ENCODE measurements at regions not wholly inside any gene's neighbourhood (a gene's known extent, or its start where the extent isn't known, plus 50 kb on each side); places are given as distances from the start of the nearest gene placed in this dataset.

DNA sequence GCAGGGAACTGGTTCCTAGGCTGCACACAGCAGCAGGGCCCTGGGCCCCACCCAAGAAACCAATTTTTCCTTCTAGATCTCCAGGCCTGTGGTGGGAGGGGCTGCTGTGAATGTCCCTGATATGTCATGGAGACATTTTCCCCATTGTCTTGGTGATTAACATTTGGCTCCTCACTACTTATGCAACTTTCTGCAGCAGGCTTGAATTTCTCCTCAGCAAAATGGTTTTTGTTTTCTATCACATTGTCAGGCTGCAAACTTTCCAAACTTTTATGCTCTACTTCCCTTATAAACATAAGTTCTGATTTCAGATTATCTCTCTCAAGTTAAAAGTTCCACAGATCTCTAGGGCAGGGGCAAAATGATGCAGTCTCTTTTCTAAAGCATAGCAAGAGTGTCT, 310.2 kb upstream of the PCDH20 start:
- H3K79me2 ChIP-seq (ENCODE audit: insufficient read depth, low read length), result no peaks in the 10 kb centered on the region
- no peaks in the 10 kb centered on the region for H3K9me3 ChIP-seq (ENCODE audit: insufficient read depth, low read length)
- TF ChIP-seq EZH2phosphoT487 (conservative IDR thresholded peaks at IDR 0.05; ENCODE audit: low read length), result no peak
- TF ChIP-seq, protein P1, sequence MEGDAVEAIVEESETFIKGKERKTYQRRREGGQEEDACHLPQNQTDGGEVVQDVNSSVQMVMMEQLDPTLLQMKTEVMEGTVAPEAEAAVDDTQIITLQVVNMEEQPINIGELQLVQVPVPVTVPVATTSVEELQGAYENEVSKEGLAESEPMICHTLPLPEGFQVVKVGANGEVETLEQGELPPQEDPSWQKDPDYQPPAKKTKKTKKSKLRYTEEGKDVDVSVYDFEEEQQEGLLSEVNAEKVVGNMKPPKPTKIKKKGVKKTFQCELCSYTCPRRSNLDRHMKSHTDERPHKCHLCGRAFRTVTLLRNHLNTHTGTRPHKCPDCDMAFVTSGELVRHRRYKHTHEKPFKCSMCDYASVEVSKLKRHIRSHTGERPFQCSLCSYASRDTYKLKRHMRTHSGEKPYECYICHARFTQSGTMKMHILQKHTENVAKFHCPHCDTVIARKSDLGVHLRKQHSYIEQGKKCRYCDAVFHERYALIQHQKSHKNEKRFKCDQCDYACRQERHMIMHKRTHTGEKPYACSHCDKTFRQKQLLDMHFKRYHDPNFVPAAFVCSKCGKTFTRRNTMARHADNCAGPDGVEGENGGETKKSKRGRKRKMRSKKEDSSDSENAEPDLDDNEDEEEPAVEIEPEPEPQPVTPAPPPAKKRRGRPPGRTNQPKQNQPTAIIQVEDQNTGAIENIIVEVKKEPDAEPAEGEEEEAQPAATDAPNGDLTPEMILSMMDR (IDR thresholded peaks at IDR 0.05; ENCODE audit: insufficient read depth, low read length, poor library complexity, severe bottlenecking), result no peak
- H3K9me2 ChIP-seq (replicated peaks; ENCODE audit: insufficient read depth, low read length), result no peaks in the 10 kb centered on the region
- H3F3A ChIP-seq (ENCODE audit: insufficient read depth), result no peaks in the 10 kb centered on the region
- H3K27ac ChIP-seq (ENCODE audit: low read depth, low read length), result no peak overlapping the region
- H4K20me1 ChIP-seq (ENCODE audit: low read depth, low read length), result no peaks in the 10 kb centered on the region
- no peaks in the 10 kb centered on the region for H3K36me3 ChIP-seq (ENCODE audit: low read length)
- no peak overlapping the region for H3K4me2 ChIP-seq (ENCODE audit: low read depth, low read length, poor library complexity, severe bottlenecking)
- H3K27me3 ChIP-seq (ENCODE audit: low read length), result no peaks in the 10 kb centered on the region
- no peak overlapping the region for H2AFZ ChIP-seq (ENCODE audit: low read depth, low read length, severe bottlenecking)
- H3K4me3 ChIP-seq (ENCODE audit: insufficient read depth, low read length, poor library complexity, severe bottlenecking), result no peak overlapping the region
- H3K9ac ChIP-seq (ENCODE audit: low read length), result no peak overlapping the region

DNA sequence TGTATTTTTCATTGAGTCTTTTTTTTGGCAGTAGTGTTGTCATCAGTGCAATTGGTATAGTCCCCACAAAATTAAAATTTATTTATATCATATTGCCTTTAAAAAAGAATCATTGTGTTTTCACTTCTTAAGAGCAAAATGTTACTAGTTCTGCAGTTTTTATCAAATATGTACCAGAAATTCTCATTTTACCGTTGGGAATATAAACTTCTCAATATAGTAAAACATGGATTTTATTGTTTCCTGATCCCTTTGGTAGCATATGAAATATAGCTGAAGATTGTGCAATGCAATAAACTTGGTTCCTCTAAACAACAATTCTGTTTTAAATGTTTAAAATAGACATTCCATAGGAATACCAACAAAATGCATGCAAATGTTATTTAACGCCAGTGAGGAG, 306.5 kb upstream of the PCDH20 start:
- Histone ChIP-seq H3K36me3 (ENCODE audit: low read length) (no peaks in the 10 kb centered on the region), H3K9me3 (ENCODE audit: insufficient read depth, low read length) (no peaks in the 10 kb centered on the region), H3K9me2 (replicated peaks; ENCODE audit: insufficient read depth, low read length) (no peaks in the 10 kb centered on the region), H3K4me2 (ENCODE audit: low read depth, low read length, poor library complexity, severe bottlenecking) (no peak overlapping the region), H3F3A (ENCODE audit: insufficient read depth) (no peaks in the 10 kb centered on the region), H3K27ac (ENCODE audit: low read depth, low read length) (no peak overlapping the region), H3K79me2 (ENCODE audit: insufficient read depth, low read length) (no peaks in the 10 kb centered on the region), H3K9ac (ENCODE audit: low read length) (no peak overlapping the region), H3K27me3 (ENCODE audit: low read length) (no peaks in the 10 kb centered on the region), H3K4me3 (ENCODE audit: insufficient read depth, low read length, poor library complexity, severe bottlenecking) (no peak overlapping the region), H4K20me1 (ENCODE audit: low read depth, low read length) (no peaks in the 10 kb centered on the region), H2AFZ (ENCODE audit: low read depth, low read length, severe bottlenecking) (peak overlapping the region; percentile 24)
- TF ChIP-seq, protein P1 (IDR thresholded peaks at IDR 0.05; ENCODE audit: insufficient read depth, low read length, poor library complexity, severe bottlenecking), result no peak
- no peak for TF ChIP-seq EZH2phosphoT487 (conservative IDR thresholded peaks at IDR 0.05; ENCODE audit: low read length)

DNA sequence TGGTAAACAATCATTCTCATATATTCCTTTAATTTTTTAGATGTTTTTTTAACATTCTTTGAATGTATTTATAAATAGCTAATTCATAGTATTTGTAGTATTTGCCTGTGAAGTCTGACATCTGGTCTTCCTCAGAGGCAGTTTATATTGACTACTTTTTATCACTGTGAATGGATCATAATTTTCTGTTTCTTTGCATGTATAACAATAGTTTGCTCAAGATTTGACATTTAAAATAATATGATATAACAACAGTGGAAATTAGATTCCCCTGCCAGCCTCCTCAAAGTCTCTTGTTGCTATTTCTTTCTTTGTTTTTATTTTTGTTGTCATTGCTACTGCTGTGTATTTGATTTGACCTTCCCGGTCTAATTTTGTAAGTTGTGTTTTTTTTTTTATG, 297.0 kb upstream of the PCDH20 start:
- no peak overlapping the region for H3K9ac ChIP-seq (ENCODE audit: low read length)
- TF ChIP-seq EZH2phosphoT487 (conservative IDR thresholded peaks at IDR 0.05; ENCODE audit: low read length), result no peak
- TF ChIP-seq, protein P1 (IDR thresholded peaks at IDR 0.05; ENCODE audit: insufficient read depth, low read length, poor library complexity, severe bottlenecking), result no peak
- no peaks in the 10 kb centered on the region for H3K36me3 ChIP-seq (ENCODE audit: low read length)
- H3K4me2 ChIP-seq (ENCODE audit: low read depth, low read length, poor library complexity, severe bottlenecking), result no peak overlapping the region
- no peaks in the 10 kb centered on the region for H4K20me1 ChIP-seq (ENCODE audit: low read depth, low read length)
- no peaks in the 10 kb centered on the region for H3K9me2 ChIP-seq (replicated peaks; ENCODE audit: insufficient read depth, low read length)
- no peak overlapping the region for H3K4me3 ChIP-seq (ENCODE audit: insufficient read depth, low read length, poor library complexity, severe bottlenecking)
- no peaks in the 10 kb centered on the region for H3K27me3 ChIP-seq (ENCODE audit: low read length)
- H3F3A ChIP-seq (ENCODE audit: insufficient read depth), result no peaks in the 10 kb centered on the region
- no peak overlapping the region for H3K27ac ChIP-seq (ENCODE audit: low read depth, low read length)
- no peaks in the 10 kb centered on the region; the same call in 1 of the 2 replicates for H3K9me3 ChIP-seq (ENCODE audit: insufficient read depth, low read length)
- no peak overlapping the region for H2AFZ ChIP-seq (ENCODE audit: low read depth, low read length, severe bottlenecking)
- H3K79me2 ChIP-seq (ENCODE audit: insufficient read depth, low read length), result no peaks in the 10 kb centered on the region

Data from SU-DHL-6 (cell line).